ENCODE measurements at regions not wholly inside any gene's neighbourhood (a gene's known extent, or its start where the extent isn't known, plus 50 kb on each side); places are given as distances from the start of the nearest gene placed in this dataset.
"Not testable (repeated sequence)": the region's sequence is repeated elsewhere in the genome, so short reads cannot be mapped to it uniquely, and the experiment has no call there.

DNA sequence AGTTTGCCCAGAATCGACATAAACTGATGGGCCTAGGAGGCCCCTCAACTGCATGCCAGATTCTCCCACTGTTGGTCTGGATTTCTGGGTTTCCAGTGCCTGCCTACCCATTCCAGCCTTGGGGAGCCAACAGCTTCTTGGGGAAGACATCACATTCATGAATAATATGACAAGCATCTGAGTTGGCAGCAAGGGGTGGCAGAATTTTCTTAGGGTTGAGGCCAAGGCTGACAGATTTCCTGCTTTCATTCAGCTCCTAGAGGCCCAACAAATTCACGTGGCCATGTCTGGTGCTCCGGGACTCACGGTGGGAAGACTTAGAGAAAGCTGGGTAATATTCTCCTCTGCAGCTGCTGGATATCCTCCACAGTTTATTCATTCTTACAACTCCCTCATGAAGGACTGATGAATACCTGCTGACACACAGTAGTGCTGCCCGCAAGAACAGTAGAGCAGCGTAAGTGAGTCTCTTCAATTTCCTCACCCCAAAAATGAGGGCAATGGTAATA is 305.0 kb upstream of the TNC start:
- Mint-ChIP-seq H3K27ac (no peak overlapping the region), H3K4me3 (no peak overlapping the region), H3K4me1 (ENCODE audit: low read depth) (no peaks in the 10 kb centered on the region), H3K9me3 (peaks cover 21% of the 10 kb centered on the region), H3K27me3 (no peaks in the 10 kb centered on the region), H3K36me3 (ENCODE audit: low read depth) (no peaks in the 10 kb centered on the region)

DNA sequence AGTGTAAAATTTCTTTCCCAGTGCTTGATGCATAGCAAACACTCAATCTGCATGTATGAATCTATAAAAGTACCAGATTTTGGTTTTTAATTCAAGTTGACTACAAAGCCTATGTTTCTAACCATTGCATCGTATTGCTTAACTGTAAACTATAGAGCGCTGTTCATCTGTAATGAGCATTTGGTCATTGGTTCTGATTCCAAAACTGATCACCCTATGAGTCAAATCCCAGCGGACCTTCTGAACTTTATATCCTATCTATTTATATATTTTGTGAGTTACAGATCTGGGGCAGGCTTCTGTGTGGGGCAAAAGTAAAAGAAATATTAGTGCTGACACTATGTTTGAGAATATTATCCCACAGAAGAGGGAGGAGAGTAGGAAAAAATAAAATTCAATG is 305.7 kb upstream of the TNC start:
- Mint-ChIP-seq H3K4me1 (ENCODE audit: low read depth) (no peaks in the 10 kb centered on the region), H3K27me3 (no peaks in the 10 kb centered on the region), H3K4me3 (no peak overlapping the region), H3K36me3 (ENCODE audit: low read depth) (no peaks in the 10 kb centered on the region), H3K9me3 (peaks cover 21% of the 10 kb centered on the region), H3K27ac (no peak overlapping the region)

DNA sequence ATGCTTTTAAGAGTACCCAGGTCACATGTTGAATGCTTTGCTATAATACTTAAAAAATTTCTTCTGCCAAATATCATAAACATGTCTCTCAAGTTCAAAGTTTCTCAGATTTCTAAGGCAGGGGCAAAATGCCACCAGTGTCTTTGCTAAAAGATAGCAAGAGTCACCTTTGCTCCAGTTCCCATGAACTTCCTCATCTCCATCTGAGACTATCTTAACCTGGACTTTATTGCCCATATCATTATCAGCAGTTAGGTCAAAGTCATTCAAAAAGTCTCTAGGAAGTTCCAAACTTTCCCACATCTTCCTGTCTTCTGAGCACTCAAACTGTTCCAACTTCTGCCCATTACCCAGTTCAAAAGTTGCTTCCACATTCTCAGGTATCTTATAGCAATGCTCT is 307.6 kb upstream of the TNC start:
- Mint-ChIP-seq H3K27ac (no peak overlapping the region), H3K36me3 (ENCODE audit: low read depth) (no peaks in the 10 kb centered on the region), H3K4me1 (ENCODE audit: low read depth) (no peaks in the 10 kb centered on the region), H3K9me3 (peaks cover 18% of the 10 kb centered on the region), H3K27me3 (no peaks in the 10 kb centered on the region), H3K4me3 (no peak overlapping the region)

DNA sequence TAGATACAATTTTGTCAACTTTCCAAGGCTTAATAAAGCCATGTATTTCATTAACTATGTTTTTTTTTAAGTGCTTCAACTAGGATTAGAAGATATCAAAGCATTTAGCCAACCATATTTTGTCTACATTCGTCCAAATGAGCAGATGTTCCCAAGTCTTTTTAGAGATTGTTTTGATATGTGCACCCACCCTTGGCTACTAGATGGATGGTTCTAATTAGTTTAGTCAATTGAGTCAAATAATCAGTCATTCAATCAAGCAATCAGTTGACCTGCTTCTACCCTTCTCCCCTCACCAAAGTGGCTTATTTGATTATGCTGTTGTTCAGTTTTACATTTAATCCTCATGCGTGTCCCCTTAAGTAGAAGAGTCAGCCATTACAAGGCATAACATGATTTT is 319.5 kb upstream of the TNC start:
- H3K4me3 Mint-ChIP-seq, result no peak overlapping the region
- no peaks in the 10 kb centered on the region for H3K36me3 Mint-ChIP-seq (ENCODE audit: low read depth)
- H3K4me1 Mint-ChIP-seq (ENCODE audit: low read depth), result no peaks in the 10 kb centered on the region
- H3K27me3 Mint-ChIP-seq, result no peaks in the 10 kb centered on the region
- no peak overlapping the region for H3K27ac Mint-ChIP-seq
- no peaks in the 10 kb centered on the region for H3K9me3 Mint-ChIP-seq

DNA sequence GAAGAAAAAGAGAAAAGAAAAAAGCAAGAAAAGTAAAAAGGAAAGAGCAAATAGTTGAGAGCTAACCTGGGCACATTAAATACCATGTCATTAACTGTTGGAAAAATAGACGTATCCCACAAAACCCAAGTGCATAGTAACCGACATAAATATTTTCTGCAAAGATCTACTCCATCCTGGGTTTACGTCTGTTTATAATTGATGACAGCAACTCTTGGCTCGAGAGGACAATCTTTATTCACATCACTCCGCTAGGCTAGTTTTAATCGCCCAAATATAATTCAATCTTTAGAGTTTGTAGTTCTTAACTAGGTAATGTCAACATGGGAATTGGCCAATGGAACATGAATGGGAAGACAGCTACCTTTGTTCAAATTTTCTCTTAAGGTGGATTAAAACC is 321.7 kb upstream of the TNC start:
- Mint-ChIP-seq H3K27me3 (no peaks in the 10 kb centered on the region), H3K4me3 (no peak overlapping the region), H3K36me3 (ENCODE audit: low read depth) (no peaks in the 10 kb centered on the region), H3K27ac (no peak overlapping the region), H3K4me1 (ENCODE audit: low read depth) (no peaks in the 10 kb centered on the region), H3K9me3 (no peaks in the 10 kb centered on the region)

DNA sequence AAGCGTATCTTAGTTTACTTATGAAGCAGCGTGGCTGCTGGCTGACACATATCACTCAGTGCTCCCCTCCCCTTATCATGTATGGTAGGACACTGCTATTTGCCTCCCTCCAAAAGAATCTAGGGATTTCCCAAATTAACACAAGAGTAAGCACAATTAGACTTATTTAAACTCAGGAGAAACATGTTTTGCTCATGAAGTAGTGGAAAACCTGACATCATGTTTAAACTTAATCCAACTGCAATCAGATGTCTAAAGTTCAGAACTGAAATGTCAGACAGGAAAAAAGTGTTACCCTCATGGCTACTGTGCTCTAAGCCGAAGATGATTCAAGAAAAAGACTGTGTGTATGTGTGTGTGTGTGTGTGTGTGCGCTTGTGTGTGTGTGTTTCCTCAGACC is 324.1 kb upstream of the TNC start:
- no peak overlapping the region for H3K4me3 Mint-ChIP-seq

DNA sequence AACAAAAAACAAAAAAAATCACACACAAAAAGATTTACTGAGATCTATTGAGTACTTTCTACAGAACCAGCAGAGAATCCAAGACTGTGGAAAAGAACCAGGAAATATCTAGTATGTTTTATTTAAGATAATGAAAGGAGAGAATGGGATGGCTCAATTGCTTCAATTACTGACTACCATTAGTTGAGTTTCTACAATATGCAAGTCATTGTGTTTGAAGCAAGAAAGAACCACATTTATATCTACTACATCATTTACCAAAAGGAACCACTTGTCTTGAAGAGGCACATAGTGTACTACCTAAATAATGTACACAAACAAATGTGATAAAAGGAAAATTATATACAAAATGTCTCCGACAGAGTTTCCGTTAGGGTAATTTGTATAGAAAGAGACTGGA is 325.9 kb upstream of the TNC start:
- Mint-ChIP-seq H3K9me3 (no peaks in the 10 kb centered on the region), H3K27me3 (no peaks in the 10 kb centered on the region), H3K36me3 (ENCODE audit: low read depth) (no peaks in the 10 kb centered on the region), H3K27ac (no peak overlapping the region), H3K4me1 (ENCODE audit: low read depth) (no peaks in the 10 kb centered on the region), H3K4me3 (no peak overlapping the region)

More for the DNA sequence above, 324.1 kb upstream of the TNC start:
- no peaks in the 10 kb centered on the region for H3K36me3 Mint-ChIP-seq (ENCODE audit: low read depth)
- no peaks in the 10 kb centered on the region for H3K9me3 Mint-ChIP-seq
- H3K4me1 Mint-ChIP-seq (ENCODE audit: low read depth), result no peaks in the 10 kb centered on the region
- H3K27me3 Mint-ChIP-seq, result no peaks in the 10 kb centered on the region
- no peak overlapping the region for H3K27ac Mint-ChIP-seq

DNA sequence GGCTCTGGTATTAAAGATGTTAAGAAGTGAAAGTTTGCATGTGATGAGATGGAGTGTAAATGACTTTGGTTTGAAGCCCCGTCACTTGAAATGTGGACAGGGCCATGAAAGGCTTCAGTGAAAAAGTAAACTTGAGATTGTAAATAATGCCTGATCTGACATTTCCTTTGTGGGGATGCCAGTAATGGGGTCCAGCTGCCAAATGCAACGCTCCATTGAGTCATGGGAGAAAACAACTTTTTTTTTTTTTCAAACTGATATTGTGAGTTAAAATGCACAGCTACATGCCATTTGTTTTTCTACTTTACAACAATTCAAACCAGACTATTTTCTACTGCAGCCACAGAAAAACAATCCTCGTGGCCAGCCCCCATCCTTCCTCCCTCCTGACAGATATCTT is 327.0 kb upstream of the TNC start:
- Mint-ChIP-seq H3K27ac (no peak overlapping the region), H3K27me3 (no peaks in the 10 kb centered on the region), H3K4me1 (ENCODE audit: low read depth) (no peaks in the 10 kb centered on the region), H3K4me3 (no peak overlapping the region), H3K9me3 (no peaks in the 10 kb centered on the region), H3K36me3 (ENCODE audit: low read depth) (no peaks in the 10 kb centered on the region)

DNA sequence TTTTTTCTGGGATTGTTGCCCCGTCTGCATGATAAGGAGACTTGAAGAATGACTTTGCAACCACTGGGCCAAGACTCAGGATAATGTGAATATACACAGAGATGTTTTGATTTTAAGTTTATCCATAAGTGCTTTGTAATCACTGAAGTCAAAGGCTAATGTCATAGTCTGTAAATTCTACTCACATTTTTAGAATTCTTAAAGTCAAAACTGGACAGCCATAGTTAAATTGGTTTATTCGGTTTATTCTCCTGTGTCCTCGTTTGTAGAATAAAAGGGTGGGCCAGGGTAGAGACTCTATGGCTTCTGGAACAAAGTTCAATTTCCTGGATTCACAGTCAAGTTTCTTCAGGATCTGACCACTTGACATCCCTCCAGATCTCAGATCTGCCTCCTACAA is 327.7 kb upstream of the TNC start:
- Mint-ChIP-seq H3K4me3 (no peak overlapping the region), H3K4me1 (ENCODE audit: low read depth) (no peaks in the 10 kb centered on the region), H3K9me3 (no peaks in the 10 kb centered on the region), H3K27ac (no peak overlapping the region), H3K27me3 (no peaks in the 10 kb centered on the region), H3K36me3 (ENCODE audit: low read depth) (no peaks in the 10 kb centered on the region)

DNA sequence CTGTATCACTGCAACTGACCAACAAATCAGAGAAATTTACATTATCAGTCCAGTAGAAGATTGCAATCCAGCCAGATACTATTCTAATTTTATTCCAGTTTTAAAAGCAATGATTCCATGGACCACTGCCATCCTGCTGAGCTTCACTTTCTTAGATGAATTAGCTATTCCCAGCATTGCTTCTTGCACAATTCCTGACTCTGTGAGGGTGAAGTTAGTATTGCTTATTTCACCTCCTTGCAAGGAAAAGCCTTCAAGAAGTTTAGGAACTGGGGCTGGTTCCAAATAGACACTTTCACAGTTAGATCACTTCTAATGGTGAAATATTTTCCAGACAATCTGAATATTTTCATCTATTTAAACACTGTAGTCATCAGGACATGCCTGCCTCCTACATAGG is 338.6 kb upstream of the TNC start:
- H3K9me3 Mint-ChIP-seq, result peaks cover 4% of the 10 kb centered on the region
- no peaks in the 10 kb centered on the region for H3K36me3 Mint-ChIP-seq (ENCODE audit: low read depth)
- no peak overlapping the region for H3K27ac Mint-ChIP-seq
- H3K4me3 Mint-ChIP-seq, result no peak overlapping the region
- peaks cover 19% of the 10 kb centered on the region for H3K27me3 Mint-ChIP-seq
- no peaks in the 10 kb centered on the region for H3K4me1 Mint-ChIP-seq (ENCODE audit: low read depth)

DNA sequence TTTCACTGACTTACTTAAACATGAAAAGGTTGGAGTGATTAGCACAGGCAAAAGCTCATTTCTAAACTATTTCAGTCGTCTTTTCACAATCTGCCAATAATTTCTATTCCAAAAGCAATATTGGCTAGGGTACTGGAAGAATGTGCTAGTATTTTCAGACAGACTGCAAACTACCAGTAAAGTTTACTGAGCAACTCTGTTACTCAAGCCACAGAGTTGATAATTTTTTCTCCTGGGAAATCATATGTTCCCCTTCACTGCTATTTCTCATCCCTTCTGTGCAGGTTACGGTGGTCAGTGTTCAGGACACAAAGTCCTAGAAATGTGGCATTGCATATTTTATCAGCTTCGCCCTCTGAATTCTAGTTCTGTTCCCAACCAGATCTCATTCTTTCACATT is 343.3 kb upstream of the TNC start:
- H3K27ac Mint-ChIP-seq, result no peak overlapping the region
- H3K36me3 Mint-ChIP-seq (ENCODE audit: low read depth), result no peaks in the 10 kb centered on the region
- H3K27me3 Mint-ChIP-seq, result peaks cover 18% of the 10 kb centered on the region
- no peaks in the 10 kb centered on the region for H3K4me1 Mint-ChIP-seq (ENCODE audit: low read depth)
- no peak overlapping the region for H3K4me3 Mint-ChIP-seq
- peaks cover 4% of the 10 kb centered on the region for H3K9me3 Mint-ChIP-seq

DNA sequence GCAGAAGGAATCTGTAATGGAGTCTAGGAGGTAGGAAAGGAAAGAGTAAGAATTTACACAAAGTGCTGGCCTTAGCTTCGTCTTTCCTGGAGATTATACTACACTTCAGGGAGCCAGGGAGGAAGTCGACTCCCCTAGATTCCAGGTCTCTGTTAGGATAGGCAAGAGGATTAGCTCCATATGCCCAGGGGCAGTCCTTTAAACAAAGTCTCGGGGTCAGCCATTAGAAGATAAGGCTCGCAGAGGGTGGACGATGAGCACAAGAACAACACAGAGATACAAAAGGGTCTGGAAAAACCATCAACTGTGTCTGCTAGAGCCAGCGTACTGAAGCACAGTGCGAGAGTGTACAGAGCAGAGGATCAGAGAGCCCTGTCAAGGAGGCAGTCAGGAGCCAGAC is 344.7 kb upstream of the TNC start:
- peaks cover 4% of the 10 kb centered on the region for H3K9me3 Mint-ChIP-seq
- H3K4me3 Mint-ChIP-seq, result no peak overlapping the region
- H3K27ac Mint-ChIP-seq, result no peak overlapping the region
- no peaks in the 10 kb centered on the region for H3K4me1 Mint-ChIP-seq (ENCODE audit: low read depth)
- peaks cover 10% of the 10 kb centered on the region for H3K27me3 Mint-ChIP-seq
- no peaks in the 10 kb centered on the region for H3K36me3 Mint-ChIP-seq (ENCODE audit: low read depth)

DNA sequence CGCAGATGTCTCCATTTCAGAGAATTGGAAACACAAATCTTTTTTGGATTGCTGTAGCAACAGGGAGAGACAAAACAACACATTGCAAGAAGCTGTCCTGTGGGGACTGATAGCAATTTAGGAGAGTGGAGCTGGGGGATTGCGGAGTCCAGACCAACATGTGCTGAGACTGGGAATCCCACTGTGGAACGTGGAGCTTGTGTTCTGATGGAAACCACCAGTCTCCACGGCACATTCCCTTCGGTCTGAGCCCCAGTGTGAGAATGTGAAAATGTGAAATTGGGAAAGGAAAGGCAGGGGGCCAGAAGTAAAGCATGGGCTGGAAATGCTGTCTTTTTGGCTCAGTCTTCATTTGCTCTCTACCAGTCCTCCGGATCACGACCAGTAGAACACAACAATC is 348.8 kb upstream of the TNC start:
- Mint-ChIP-seq H3K27me3 (peaks cover 4% of the 10 kb centered on the region), H3K36me3 (ENCODE audit: low read depth) (no peaks in the 10 kb centered on the region), H3K9me3 (no peaks in the 10 kb centered on the region), H3K4me1 (ENCODE audit: low read depth) (no peaks in the 10 kb centered on the region), H3K4me3 (no peak overlapping the region), H3K27ac (no peak overlapping the region)

DNA sequence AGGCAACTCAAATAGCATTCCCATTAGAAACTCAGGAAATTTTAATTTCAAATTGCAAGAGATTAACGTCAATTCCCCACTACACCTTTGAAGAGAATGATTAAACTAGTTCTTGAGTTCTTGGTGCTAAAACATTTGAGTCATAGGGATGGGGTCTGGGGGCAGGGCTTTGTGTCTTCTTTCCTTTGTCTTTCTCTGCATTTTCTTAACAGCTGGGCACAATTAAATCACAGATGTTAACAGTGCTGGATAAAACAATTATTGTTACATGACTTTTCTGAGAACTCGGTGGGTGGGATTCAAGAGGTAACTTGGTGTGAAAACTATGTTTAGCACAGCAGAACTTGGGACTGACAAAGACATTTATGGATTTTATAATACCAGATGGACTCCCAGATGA is 351.9 kb upstream of the TNC start:
- Mint-ChIP-seq H3K36me3 (ENCODE audit: low read depth) (no peaks in the 10 kb centered on the region), H3K4me1 (ENCODE audit: low read depth) (no peaks in the 10 kb centered on the region)

DNA sequence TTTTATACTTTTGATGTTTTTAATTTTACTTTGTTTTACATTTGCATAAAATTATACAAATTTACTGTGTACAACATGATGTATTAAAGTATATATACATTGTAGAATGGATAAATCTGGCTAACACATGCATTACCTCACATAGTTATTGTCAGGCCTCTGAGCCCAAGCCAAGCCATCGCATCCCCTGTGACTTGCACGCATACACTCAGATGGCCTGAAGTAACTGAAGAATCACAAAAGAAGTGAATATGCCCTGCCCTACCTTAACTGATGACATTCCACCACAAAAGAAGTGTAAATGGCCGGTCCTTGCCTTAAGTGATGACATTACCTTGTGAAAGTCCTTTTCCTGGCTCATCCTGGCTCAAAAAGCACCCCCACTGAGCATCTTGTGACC is 355.1 kb upstream of the TNC start:
- not testable (repeated sequence) for H3K36me3 Mint-ChIP-seq (ENCODE audit: low read depth); H3K4me1 Mint-ChIP-seq (ENCODE audit: low read depth); H3K9me3 Mint-ChIP-seq; H3K4me3 Mint-ChIP-seq; H3K27ac Mint-ChIP-seq; H3K27me3 Mint-ChIP-seq

More for the DNA sequence above, 351.9 kb upstream of the TNC start:
- H3K27me3 Mint-ChIP-seq, result no peaks in the 10 kb centered on the region
- H3K4me3 Mint-ChIP-seq, result no peak overlapping the region
- H3K9me3 Mint-ChIP-seq, result no peaks in the 10 kb centered on the region
- H3K27ac Mint-ChIP-seq, result no peak overlapping the region

DNA sequence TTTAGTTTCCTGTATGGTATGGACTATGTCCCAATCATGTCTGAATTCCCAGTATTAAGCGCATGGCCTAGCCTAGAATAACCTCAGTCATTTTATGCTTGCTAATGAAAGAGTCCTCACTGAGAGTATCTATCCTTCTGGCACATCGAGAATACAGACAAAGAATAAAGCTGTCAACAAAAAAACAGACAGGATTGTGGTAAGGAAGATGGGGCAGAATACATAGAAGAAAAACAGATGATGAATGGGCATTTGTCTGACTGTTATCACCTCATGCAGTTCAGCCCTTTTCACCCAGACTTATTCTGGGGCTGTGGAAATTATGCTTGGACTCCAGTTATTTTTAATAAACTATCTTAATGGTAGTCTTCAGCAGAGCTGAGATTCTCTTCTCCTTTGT is 363.8 kb upstream of the TNC start:
- H3K9me3 Mint-ChIP-seq, result no peaks in the 10 kb centered on the region
- no peak overlapping the region for H3K4me3 Mint-ChIP-seq
- H3K27me3 Mint-ChIP-seq, result peaks cover 13% of the 10 kb centered on the region
- no peaks in the 10 kb centered on the region for H3K36me3 Mint-ChIP-seq (ENCODE audit: low read depth)
- H3K4me1 Mint-ChIP-seq (ENCODE audit: low read depth), result no peaks in the 10 kb centered on the region
- H3K27ac Mint-ChIP-seq, result no peak overlapping the region

DNA sequence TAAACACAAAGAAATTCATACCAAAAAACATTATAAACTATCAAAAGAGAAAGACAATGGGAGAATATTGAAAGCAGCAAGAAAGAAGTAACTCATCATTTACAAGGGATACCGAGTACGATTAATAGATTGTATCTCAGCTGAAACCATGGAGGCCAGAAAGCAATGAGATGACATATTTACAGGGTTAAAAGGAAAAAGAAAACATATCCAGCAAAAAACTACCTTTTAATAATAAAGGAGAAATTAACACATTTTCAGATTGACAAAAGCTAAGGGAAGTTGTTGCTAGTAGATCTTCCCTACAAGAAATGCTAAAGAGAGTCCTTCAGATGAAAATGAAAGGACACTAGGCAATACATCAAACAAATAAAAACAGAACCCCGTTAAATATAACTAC is 364.8 kb upstream of the TNC start:
- Mint-ChIP-seq H3K27ac (no peak overlapping the region), H3K4me3 (no peak overlapping the region), H3K36me3 (ENCODE audit: low read depth) (no peaks in the 10 kb centered on the region), H3K27me3 (peaks cover 13% of the 10 kb centered on the region), H3K4me1 (ENCODE audit: low read depth) (no peaks in the 10 kb centered on the region), H3K9me3 (no peaks in the 10 kb centered on the region)

All from stimulated activated naive CD8-positive, alpha-beta T cell treated with anti-CD3 and anti-CD28 coated beads, Interleukin-15, Interleukin-2, amounts not matched to agents 100 ng/mL and 50 ng/mL, for 24 hours (primary cell).